BLaER1 treated with 17β-estradiol and CSF1 and Interleukin-3, amounts not matched to agents 10 nM and 100 nM (cell line): ENCODE measurements at regions not wholly inside any gene's neighbourhood (a gene's known extent, or its start where the extent isn't known, plus 50 kb on each side); places are given as distances from the start of the nearest gene placed in this dataset.

ENCODE experiments used
- H3K27ac ChIP-seq, 11 experiments: shearing (Covaris generic); formaldehyde crosslinking; 2 replicates each; pipeline ENCODE4 v1.8.1; 2022
- H3K27me3 ChIP-seq, 11 experiments: shearing (Covaris generic); formaldehyde crosslinking; 2 replicates each; pipeline ENCODE4 v1.8.1; 2022
- H3K36me3 ChIP-seq, 11 experiments: shearing (Covaris generic); formaldehyde crosslinking; 2 replicates each; pipeline ENCODE4 v1.8.1; 2022
- H3K4me1 ChIP-seq, 10 experiments: shearing (Covaris generic); formaldehyde crosslinking; 2 replicates each; pipeline ENCODE4 v1.8.1; 2022
- H3K4me2 ChIP-seq, 11 experiments: shearing (Covaris generic); formaldehyde crosslinking; 2 replicates each; pipeline ENCODE4 v1.8.1; 2022
- H3K4me3 ChIP-seq, 10 experiments: shearing (Covaris generic); formaldehyde crosslinking; 2 replicates each; pipeline ENCODE4 v1.8.1; 2022
- H3K9ac ChIP-seq, 11 experiments: shearing (Covaris generic); formaldehyde crosslinking; 2 replicates each; pipeline ENCODE4 v1.8.1; 2022
- H3K9me3 ChIP-seq, 11 experiments: shearing (Covaris generic); formaldehyde crosslinking; replicated peaks in 1 of 11; 2 replicates each; pipeline ENCODE4 v1.8.1; 2022
- H4K20me1 ChIP-seq, 11 experiments: shearing (Covaris generic); formaldehyde crosslinking; 2 replicates each; pipeline ENCODE4 v1.8.1; 2022
- Cebpa-rat ChIP-seq, 11 experiments: shearing (Covaris generic); IDR thresholded peaks; 2 replicates each; pipeline ENCODE4 v1.8.1; 2022

DNA sequence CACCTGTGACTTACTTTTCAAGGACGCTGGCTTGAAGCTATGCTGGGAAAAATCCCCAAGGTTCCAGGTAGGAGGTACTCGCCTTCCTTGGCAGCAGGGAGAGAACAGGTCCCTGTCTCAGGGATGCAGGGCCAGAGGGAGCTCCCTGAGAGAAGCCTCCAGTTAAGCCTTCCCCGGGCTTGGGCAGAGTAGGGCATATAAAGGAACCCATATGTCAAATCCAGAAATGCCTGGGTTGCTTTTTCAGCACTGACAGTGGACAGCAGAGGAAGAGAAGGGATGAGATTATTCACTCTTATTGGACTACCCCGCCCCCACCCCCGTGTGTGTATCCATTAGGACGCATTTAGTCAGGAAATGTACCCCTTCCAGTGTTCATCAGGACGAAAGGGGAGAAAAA lies 89.3 kb upstream of the TEX51 start:
- Histone ChIP-seq H3K4me3 (no peak overlapping the region), H3K4me2 (no peak overlapping the region), H3K36me3 (no peaks in the 10 kb centered on the region), H3K9ac (no peak overlapping the region), H3K27ac (no peak overlapping the region), H4K20me1 (no peaks in the 10 kb centered on the region), H3K4me1 (0 out of 20 replicates have a peak, but pooled peaks cover 0 to 4% (median 0%) of the 10 kb centered on the region in 10 experiments), H3K27me3 (no peaks in the 10 kb centered on the region), H3K9me3 (peaks cover 0 to 18% (median 4%) of the 10 kb centered on the region in 11 experiments; a peak in 7 of 22 replicates)
- TF ChIP-seq Cebpa-rat (IDR thresholded peaks at IDR 0.05), result no peak

GRCh38 chr2:126810001-126810400 lies 88.7 kb upstream of the TEX51 start:
- Histone ChIP-seq H3K4me3 (no peak overlapping the region), H3K9me3 (peaks cover 0 to 18% (median 4%) of the 10 kb centered on the region in 11 experiments; a peak in 7 of 22 replicates), H3K36me3 (no peaks in the 10 kb centered on the region), H3K4me2 (no peak overlapping the region), H4K20me1 (no peaks in the 10 kb centered on the region), H3K27ac (no peak overlapping the region), H3K9ac (no peak overlapping the region), H3K4me1 (0 out of 20 replicates have a peak, but pooled peaks cover 0 to 4% (median 0%) of the 10 kb centered on the region in 10 experiments), H3K27me3 (no peaks in the 10 kb centered on the region)
- TF ChIP-seq Cebpa-rat (IDR thresholded peaks at IDR 0.05), result no peak

GRCh38 chr2:126811101-126811500 lies 87.6 kb upstream of the TEX51 start:
- H3K4me2 ChIP-seq, result no peak overlapping the region
- H3K36me3 ChIP-seq, result no peaks in the 10 kb centered on the region
- H3K9me3 ChIP-seq, result peaks cover 0 to 18% (median 4%) of the 10 kb centered on the region in 11 experiments; a peak in 7 of 22 replicates
- no peaks in the 10 kb centered on the region for H4K20me1 ChIP-seq
- H3K27me3 ChIP-seq, result no peaks in the 10 kb centered on the region
- no peak overlapping the region for H3K27ac ChIP-seq
- 0 out of 20 replicates have a peak, but pooled peaks cover 0 to 4% (median 0%) of the 10 kb centered on the region in 10 experiments for H3K4me1 ChIP-seq
- H3K9ac ChIP-seq, result no peak overlapping the region
- TF ChIP-seq Cebpa-rat (IDR thresholded peaks at IDR 0.05), result no peak
- H3K4me3 ChIP-seq, result no peak overlapping the region

DNA sequence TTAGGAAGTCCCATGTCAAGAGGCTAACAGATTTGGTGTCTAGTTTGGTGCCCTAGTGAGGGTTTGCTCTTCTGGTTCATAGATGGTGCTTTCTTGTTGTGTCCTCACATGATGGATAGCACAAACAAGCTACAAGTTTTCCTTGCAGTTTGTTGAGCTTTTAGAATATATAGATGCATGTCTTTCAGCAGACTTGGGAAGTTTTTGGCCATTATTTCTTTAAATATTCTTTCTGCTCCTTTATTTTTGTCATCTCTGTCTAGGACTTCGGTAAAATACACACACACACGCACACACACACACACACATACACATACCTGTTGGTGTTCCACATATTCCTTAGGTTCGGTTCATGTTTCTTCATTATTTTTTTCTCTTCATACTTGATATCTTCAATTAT lies 81.5 kb upstream of the TEX51 start:
- Histone ChIP-seq H3K4me1 (peaks cover 0 to 10% (median 0%) of the 10 kb centered on the region in 10 experiments; a peak in 2 of 20 replicates), H3K4me3 (no peak overlapping the region), H3K27ac (no peak overlapping the region), H3K4me2 (no peak overlapping the region), H3K9ac (no peak overlapping the region), H3K36me3 (no peaks in the 10 kb centered on the region), H3K27me3 (no peaks in the 10 kb centered on the region), H3K9me3 (peaks cover 0 to 10% (median 4%) of the 10 kb centered on the region in 11 experiments; a peak in 7 of 22 replicates), H4K20me1 (no peaks in the 10 kb centered on the region)
- no peak for TF ChIP-seq Cebpa-rat (IDR thresholded peaks at IDR 0.05)

GRCh38 chr2:126822115-126822514 lies 76.6 kb upstream of the TEX51 start:
- Histone ChIP-seq H3K27me3 (no peaks in the 10 kb centered on the region), H3K9ac (no peak overlapping the region), H4K20me1 (no peaks in the 10 kb centered on the region), H3K4me1 (peaks cover 0 to 10% (median 0%) of the 10 kb centered on the region in 10 experiments; a peak in 2 of 20 replicates), H3K36me3 (no peaks in the 10 kb centered on the region), H3K9me3 (peaks cover 0 to 11% (median 0%) of the 10 kb centered on the region in 11 experiments; a peak in 1 of 22 replicates), H3K4me2 (peak overlapping the region in 1 of 11 experiments; percentile 16; a peak in 3 of 22 replicates), H3K4me3 (no peak overlapping the region), H3K27ac (no peak overlapping the region)
- TF ChIP-seq Cebpa-rat (IDR thresholded peaks at IDR 0.05), result no peak

DNA sequence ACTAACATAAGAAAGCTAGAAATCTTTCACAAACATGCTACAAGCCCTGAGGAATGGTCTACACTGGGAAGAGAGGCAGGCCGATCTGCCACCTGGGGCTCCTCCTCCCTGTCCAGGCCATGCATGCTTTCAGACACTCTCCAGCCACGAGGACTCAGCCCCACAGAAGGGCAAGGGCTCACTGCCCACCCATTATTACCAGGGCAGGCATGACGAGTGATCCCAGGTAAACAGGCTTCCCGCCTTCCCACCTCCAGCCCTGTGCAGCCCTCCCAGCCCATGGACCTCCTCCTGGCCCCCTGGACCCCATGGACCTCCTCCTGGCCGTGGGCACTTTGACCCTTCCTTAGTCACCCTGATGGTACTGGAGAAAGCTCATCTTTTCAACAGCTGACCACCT lies 75.8 kb upstream of the TEX51 start:
- Histone ChIP-seq H3K27ac (no peak overlapping the region), H3K9ac (no peak overlapping the region), H3K4me3 (no peak overlapping the region), H3K4me2 (no peak overlapping the region), H3K9me3 (peaks cover 0 to 11% (median 0%) of the 10 kb centered on the region in 11 experiments; a peak in 1 of 22 replicates), H3K4me1 (peaks cover 0 to 10% (median 0%) of the 10 kb centered on the region in 10 experiments; a peak in 2 of 20 replicates), H3K27me3 (no peaks in the 10 kb centered on the region), H3K36me3 (no peaks in the 10 kb centered on the region), H4K20me1 (no peaks in the 10 kb centered on the region)
- TF ChIP-seq Cebpa-rat (IDR thresholded peaks at IDR 0.05), result no peak

DNA sequence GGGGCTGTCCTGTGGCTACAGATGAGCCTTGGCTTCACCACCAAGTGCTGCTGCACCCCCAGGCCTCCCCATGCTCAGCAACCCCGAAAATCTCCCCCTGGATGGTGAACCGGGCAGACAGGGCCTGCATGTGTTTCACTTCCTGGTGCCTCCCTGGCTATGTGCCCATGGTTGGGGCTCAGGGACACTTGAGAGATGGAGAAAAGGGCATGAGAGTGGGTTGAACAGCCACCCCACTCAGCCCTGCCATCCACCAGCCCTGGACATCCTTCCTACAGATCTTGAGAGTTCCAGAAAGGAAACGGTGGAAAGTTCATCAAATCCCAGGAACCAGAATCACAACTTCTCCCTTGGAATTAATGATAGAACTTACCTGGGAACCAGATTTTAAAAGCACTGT lies 74.7 kb upstream of the TEX51 start:
- Histone ChIP-seq H3K27ac (no peak overlapping the region), H3K27me3 (no peaks in the 10 kb centered on the region), H3K4me2 (no peak overlapping the region), H3K9me3 (peaks cover 0 to 11% (median 0%) of the 10 kb centered on the region in 11 experiments; a peak in 1 of 22 replicates), H3K36me3 (no peaks in the 10 kb centered on the region), H3K4me1 (peaks cover 0 to 10% (median 0%) of the 10 kb centered on the region in 10 experiments; a peak in 2 of 20 replicates), H4K20me1 (no peaks in the 10 kb centered on the region), H3K9ac (no peak overlapping the region), H3K4me3 (no peak overlapping the region)
- no peak for TF ChIP-seq Cebpa-rat (IDR thresholded peaks at IDR 0.05)

- Histone ChIP-seq H3K36me3 (no peaks in the 10 kb centered on the region), H3K27ac (no peak overlapping the region), H3K27me3 (no peaks in the 10 kb centered on the region), H3K4me2 (no peak overlapping the region), H4K20me1 (no peaks in the 10 kb centered on the region), H3K4me3 (no peak overlapping the region), H3K9me3 (peaks cover 0 to 11% (median 0%) of the 10 kb centered on the region in 11 experiments; a peak in 1 of 22 replicates), H3K9ac (no peak overlapping the region), H3K4me1 (peaks cover 0 to 10% (median 0%) of the 10 kb centered on the region in 10 experiments; a peak in 2 of 20 replicates)
- TF ChIP-seq Cebpa-rat (IDR thresholded peaks at IDR 0.05), result no peak
Observed at GRCh38 chr2:126824663-126825062, 74.0 kb upstream of the TEX51 start.

DNA sequence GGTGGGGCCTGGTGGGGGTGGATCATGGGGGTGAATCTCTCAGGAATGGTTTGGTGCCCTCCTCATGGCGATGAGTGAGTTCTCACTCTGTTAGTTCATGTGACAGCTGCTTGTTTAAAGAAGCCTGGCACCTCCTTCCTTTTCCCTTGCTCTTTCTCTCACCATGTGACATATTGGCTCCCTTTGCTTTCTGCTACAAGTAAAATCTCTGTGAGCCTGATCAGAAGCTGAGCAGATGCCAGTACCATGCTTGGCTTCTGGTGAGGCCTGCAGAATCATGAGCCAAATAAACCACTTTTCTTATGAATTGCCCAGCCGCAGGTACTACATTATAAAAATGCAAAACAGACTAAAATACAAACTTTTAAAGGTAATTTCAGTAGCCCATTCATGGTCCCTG lies 73.4 kb upstream of the TEX51 start:
- no peak overlapping the region for H3K27ac ChIP-seq
- no peak overlapping the region for H3K9ac ChIP-seq
- no peaks in the 10 kb centered on the region for H3K36me3 ChIP-seq
- no peak overlapping the region for H3K4me3 ChIP-seq
- peaks cover 0 to 11% (median 0%) of the 10 kb centered on the region in 11 experiments; a peak in 1 of 22 replicates for H3K9me3 ChIP-seq
- H3K4me2 ChIP-seq, result no peak overlapping the region
- TF ChIP-seq Cebpa-rat (IDR thresholded peaks at IDR 0.05), result no peak
- peaks cover 0 to 10% (median 0%) of the 10 kb centered on the region in 10 experiments; a peak in 2 of 20 replicates for H3K4me1 ChIP-seq
- H3K27me3 ChIP-seq, result no peaks in the 10 kb centered on the region
- no peaks in the 10 kb centered on the region for H4K20me1 ChIP-seq

GRCh38 chr2:126826491-126826890 lies 72.2 kb upstream of the TEX51 start:
- Histone ChIP-seq H3K36me3 (no peaks in the 10 kb centered on the region), H3K4me1 (peaks cover 0 to 8% (median 5%) of the 10 kb centered on the region in 10 experiments; a peak in 10 of 20 replicates), H3K9ac (no peak overlapping the region), H3K27me3 (no peaks in the 10 kb centered on the region), H3K27ac (no peak overlapping the region), H4K20me1 (no peaks in the 10 kb centered on the region), H3K4me2 (no peak overlapping the region), H3K9me3 (peaks cover 0 to 11% (median 0%) of the 10 kb centered on the region in 11 experiments; a peak in 1 of 22 replicates), H3K4me3 (no peak overlapping the region)
- no peak for TF ChIP-seq Cebpa-rat (IDR thresholded peaks at IDR 0.05)
